HG02885 (cell line): ENCODE measurements at regions not wholly inside any gene's neighbourhood (a gene's known extent, or its start where the extent isn't known, plus 50 kb on each side); places are given as distances from the start of the nearest gene placed in this dataset.
"Not testable (repeated sequence)": the region's sequence is repeated elsewhere in the genome, so short reads cannot be mapped to it uniquely, and the experiment has no call there.

Experiments used
- ATAC-seq: cut with Tn5 transposase; IDR thresholded peaks from one replicate; pipeline ENCODE4 v1.9.1; 2021; ENCODE audit warnings: mild to moderate bottlenecking; ENCODE audit not compliant: unreplicated experiment, poor library complexity

DNA sequence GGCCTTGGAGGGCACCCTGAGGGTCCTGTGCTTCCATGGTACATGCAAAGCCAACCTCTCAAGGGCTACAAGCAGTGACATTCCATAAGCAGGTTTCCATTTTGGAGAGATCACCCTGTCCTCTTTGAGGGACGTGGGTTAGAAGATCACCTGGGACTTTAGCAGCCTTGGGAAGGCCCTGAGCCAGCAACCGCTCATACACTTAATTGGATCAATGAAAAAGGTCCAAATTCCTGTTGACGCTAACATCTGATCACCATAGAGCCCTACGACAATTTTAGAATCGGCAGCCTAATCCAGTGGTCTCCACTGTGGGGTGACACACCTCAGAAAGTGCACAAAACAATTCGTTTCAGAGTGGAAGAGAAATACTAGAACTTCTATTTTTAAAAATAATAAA, 196.0 kb upstream of the NR3C1 start:
- no peak for ATAC-seq

DNA sequence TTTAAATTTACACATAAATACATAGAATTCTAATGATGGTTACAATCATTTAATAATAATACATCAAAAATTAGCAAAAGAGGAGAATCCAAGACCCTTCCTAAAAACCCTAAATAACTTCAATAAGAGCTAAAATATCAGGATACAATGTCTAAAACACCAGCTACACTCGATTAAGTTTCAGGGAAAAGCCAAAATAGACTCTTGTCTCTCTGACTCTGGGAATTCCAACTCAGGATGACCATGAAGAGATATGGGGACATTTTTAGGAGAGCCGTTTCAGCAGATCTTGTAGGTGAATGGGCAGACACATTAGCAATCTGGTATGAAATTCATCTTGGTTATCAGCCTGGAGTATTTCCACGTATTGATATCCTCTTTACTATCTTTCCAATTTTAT, 193.3 kb upstream of the NR3C1 start:
- ATAC-seq, result no peak

DNA sequence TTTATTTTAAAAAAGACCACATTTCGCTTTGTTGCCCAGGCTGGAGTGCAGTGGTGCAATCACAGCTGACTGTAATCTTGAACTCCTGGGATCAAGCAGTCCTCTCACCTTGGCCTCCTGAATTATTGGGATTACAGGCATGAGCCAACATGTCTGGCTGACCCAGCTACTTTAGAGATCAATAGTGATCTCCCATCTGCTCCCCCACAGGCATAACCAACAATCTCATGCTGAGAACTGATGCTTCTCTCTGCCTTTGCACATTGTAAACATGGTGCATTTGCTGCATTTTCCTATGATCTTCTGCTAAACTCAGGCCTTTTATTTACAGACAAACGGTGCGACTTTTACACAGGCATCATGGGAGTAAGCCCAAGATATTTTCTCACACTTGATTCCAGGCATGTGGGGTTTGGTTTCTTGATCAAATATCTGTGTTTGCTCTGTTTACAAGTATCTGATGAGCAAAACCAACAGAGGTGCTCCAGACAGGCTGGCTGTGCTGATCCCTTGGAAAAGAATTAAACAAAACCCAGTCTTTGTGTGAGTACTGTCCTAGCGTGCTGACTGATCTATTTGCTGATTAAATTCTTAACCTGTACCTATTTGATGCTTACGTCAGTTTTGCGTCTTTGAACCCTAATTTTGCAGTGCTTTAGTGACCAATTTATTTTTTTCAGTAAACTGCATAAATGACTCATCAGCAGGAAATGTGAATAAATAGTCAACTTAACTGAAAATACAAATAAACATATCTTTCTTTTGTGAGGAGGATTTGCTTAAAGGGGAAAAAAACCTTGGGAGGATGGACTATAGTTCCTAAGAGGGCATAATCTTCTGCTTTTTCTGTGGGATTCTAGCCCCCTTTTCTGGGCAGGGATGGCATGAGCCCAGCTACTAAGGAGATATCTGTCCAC, 191.7 kb upstream of the NR3C1 start:
- no peak for ATAC-seq

DNA sequence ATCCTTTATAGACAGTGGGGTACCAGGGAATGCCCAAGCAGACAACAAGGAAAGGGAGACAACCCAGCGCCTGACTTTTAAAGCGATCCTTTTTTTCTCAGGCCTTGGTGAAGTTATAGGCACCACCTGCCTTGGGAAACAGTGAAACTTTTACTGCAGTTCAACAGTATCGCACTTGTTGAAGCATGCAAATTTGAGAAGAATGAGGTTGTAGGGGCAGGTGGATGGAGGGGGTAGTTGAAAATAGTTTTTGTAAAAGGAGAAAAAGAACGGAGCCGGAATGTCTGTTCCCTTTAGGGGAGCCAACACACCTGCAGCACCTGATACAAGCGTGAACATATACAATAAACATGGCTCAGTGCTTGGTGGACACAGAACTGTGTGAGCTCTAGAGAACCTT, 190.2 kb upstream of the NR3C1 start:
- no peak for ATAC-seq

DNA sequence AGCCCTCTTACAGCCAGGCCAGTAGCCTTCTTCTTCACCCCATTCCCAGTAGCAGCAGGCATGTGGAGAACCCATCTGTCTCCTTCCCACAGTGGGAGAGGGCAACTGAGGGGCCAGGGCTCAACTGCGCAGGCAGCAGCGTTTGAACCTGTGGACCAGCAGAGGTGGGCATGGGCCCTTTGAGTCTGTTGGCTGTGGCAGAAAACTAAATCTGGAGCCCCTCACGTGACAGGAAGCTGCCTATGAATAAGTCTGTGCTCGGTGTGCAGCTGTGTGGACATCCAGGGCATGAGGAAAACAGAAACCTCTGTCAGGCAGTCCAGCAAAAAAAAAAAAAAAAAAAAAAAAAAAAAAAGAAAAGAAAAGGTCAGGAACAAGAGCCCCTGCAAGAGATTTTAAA, 189.2 kb upstream of the NR3C1 start:
- peak; percentile 81 for ATAC-seq

DNA sequence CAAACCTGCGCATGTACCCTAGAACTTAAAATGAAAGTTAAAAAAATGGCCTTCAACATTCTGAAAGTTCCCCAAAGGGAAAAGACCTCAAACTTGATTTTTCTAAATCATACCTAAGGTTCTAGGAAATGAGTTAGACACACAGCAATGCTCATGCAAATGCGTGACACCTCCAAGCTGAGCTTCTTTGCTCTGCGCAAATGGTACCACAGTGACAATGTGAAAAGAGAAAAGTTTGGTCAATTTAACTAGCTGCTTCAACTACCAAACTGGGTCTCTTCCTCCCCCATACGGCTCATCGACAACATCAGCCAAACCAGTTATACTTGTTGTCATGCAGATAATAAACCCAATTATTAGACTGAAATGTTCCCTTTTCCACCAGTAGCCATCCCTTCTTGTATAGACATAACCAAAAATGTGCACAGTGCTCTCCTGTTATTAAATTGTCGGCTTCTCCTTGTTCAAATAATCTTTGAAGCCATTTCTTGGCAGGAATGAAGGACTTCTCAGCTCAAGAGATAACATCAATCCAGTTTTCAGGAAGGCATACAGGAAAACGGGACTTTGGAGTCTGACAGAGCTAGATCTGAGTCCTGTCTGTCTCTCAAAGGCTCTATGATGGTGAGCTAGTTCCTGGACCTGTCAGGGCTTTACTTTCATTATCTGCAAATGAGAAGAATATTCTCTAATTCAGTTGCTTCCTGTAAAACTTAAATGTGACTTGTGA, 185.6 kb upstream of the NR3C1 start:
- ATAC-seq, result no peak

DNA sequence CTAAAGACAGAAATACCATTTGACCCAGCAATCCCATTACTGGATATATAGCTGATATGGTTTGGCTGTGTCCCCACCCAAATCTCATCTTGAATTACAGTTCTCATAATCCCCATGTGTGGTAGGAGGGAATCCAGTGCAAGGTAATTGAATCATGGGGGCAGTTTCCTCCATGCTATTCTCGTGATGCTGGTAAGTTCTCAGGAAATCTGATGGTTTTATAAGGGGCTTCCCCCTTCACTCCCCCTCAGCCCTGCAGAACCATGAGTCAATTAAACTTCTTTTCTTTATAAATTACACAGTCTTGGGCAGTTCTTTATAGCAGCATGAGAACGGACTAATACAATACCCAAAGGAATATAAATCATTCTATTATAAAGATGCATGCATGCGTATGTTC, 184.6 kb upstream of the NR3C1 start:
- ATAC-seq, result not testable (repeated sequence)

DNA sequence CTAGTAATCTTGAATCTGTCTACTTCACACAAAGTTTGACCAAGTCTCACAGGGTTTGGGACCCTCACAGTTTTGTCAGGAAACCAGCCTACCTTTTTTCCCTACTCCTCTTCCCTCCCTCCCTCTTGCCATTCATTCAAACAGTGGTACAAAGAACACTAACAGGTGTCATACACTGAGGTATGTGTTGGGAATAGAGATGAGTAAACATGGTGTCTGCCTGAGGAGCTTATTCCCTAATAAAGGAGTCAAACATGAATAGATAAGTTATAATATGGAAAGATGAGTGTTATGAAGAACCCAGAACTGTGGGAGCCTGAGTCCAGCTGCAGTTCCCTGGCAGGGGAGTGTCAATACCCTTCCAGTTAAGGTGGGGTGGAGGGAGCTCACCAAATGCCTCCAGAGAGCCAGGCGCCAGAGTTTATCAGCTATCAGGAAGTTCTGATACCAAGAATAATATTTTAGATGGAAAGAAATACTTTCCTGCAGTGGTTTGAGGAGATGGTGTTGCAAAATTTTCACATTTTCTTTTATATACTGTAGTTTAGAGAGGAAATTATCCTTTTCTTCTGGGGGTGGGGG, 183.4 kb upstream of the NR3C1 start:
- no peak for ATAC-seq

DNA sequence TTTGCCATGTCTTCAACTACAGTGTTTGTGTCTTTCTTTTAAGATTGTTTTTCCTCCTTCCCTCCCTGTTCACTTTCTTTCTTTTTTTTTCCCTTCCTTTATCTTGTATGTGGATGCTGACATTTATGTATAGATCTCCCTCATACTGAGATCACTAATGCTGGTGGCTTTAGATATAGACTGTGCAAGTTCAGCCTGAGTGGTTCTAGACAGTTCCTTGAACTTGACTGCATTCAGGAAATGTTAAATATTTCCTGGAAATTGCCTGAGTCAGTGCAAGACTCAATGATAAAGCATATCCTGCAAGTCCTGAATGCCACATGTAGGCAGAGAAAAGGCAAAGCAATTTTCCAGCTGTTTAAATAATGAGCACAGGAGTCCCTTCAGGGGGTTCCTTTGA, 182.5 kb upstream of the NR3C1 start:
- no peak for ATAC-seq

DNA sequence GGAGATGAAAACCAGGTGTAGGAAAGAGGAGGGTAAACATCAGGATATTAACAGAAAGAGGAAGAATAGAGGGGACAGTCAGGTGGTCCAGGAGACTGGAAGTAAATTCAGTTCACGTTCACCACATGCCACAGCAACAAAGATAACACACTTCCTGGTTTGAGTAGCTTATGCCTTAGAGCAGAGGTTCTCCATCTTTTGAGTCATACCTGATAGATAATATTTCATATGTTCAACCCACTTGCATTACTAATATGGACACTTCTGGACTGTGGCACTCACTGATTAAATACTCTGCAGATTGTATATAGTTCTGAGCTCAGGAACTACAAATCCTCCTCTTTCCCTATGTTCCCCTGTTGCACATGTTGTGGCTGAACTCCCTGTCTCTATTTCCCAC, 179.9 kb upstream of the NR3C1 start:
- no peak for ATAC-seq

DNA sequence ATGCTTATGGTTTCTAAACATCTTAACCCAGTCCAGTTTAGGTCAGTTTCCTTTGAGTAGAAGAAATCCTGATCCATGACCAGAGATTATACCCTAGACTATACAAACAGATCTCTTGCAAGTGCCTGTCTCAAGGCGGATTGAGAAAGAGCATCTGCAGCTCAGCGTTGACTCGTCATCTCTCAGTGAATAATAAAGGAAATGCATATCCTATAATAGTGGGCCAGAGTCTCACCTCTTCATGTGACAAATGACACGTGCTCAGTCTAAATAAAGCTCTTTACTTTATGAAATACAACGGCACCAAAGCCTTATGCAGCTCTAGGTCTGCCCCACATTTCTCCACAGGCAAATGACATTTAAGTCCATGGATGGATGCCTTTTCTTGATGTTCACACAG, 179.4 kb upstream of the NR3C1 start:
- peak; percentile 40 for ATAC-seq

DNA sequence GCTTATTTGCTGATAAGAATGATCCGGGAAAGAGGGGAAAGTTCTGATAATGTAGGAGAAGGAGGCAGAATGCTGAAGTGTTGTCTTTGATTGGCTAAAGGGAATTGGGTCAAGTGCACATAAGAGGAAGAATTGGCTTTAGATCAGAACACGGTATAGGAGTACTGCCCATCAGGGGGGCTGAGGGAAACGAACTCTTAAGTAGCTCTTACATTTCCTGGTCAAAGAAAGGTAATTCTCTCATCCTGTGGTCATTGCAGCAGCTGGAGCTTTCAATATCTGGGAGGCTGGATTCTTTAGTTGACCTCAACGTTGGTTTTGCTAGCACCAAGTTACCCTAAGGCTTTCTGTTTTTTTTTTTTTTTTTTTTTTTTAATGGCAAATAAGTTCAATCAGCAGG, 178.7 kb upstream of the NR3C1 start:
- ATAC-seq, result no peak

DNA sequence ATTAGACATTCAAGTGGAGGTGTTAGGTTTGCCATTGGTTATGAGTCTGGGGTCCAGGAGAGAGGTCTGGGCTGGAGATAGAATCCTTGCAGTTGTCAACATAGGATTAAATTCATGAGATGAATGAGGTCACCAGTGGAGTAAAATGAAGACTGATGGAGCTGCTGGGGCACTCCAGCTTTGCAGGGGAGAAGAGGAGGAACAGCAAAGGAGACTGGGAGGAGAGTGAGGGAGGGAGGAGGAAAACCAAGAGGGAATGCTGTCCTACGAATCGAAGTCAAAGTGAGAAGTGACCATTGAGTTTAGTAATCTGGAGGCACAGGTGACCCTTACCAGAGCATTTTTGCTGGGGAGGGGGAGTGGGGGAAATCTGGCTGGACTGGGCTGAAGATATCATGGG, 178.2 kb upstream of the NR3C1 start:
- no peak for ATAC-seq

DNA sequence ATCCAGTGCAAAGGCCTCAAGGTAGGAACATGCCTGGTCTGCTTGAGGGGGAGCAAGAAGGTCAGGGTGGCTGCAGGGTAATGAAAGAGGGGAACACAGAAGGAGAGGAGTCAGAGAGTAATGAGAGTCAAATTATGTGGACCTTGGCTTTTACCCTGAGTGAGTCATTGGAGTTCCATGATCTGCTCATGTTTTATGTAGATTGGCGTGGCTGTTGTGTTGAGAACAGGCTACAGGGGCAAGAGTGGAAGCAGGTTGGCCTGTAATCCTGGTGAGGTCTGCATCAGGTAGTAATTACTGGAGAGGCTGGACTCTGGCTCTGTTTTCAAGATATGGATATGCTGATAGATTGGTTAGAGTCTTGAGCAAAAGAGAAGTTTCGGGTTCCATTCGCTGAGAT, 177.7 kb upstream of the NR3C1 start:
- no peak for ATAC-seq

DNA sequence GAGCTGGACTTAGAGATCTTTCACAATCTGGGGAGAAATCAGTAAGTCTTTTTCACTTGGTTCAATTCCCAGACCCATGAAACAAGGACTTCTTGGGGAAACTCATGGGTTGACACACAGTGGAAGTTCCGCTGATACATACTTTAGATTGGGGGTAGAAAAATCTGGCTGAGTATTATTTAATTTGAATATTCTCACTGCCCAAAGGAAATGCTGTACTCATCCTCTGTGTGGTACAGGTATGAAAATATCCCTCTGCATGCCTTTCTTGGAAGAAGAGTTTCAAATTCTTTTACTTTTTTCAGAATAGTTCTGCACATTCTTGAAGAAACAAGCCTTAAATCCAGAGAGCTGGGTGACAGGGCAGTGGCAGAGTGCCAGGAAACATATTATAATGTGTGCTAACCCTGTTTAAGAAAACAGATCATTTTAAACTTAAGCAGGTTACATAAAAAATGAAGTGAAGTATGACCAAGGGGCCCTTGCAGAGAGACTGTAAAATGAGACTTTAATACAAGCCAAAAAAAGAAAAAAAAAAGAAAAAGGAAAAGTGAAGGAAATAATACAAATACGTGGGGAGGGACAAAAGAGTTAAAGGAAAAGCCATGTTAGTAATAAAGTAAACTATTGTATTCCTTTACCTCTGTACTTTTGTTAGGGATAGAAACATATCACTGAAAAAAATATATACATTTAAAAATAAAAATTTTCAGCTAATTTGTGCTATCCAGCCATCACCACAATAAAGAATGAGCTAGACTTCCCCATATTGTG, 173.4 kb upstream of the NR3C1 start:
- no peak for ATAC-seq

DNA sequence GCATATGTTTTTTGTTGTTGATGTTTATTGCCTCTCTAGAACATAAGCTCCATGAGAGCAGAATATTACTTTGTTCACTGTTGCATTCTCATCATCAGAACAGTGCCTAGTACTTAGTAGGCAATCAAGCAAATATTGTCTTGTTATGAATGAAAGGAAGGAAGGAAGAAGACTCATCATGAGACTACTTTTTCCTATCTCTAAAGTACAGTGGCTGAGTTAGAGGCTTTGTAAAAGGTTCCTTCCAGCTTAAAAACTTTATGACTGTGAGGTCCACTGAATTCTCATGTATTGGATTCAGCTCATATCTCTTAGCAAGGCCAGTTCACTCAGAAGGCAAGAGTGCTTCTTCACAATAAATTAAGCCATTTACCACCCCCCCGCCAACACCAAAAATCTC, 171.8 kb upstream of the NR3C1 start:
- ATAC-seq, result no peak

DNA sequence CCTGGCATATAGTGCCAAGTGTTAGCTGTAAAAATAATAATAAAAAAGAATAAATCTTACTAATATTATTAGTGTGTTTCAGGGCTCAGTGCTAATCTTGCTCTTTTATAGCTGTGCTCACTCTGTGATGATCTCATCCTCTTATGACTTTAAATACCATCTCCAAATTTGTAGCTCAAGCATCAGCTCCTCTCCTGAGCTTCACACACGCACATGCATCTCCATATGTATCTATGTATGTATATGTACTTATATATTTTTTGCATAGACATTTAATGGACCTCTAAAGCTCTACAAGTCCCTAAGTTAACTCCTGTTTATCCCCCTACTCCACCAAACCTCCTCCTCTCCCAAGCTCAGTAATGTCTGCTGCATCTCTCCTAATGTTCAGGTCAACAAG, 170.8 kb upstream of the NR3C1 start:
- no peak for ATAC-seq

DNA sequence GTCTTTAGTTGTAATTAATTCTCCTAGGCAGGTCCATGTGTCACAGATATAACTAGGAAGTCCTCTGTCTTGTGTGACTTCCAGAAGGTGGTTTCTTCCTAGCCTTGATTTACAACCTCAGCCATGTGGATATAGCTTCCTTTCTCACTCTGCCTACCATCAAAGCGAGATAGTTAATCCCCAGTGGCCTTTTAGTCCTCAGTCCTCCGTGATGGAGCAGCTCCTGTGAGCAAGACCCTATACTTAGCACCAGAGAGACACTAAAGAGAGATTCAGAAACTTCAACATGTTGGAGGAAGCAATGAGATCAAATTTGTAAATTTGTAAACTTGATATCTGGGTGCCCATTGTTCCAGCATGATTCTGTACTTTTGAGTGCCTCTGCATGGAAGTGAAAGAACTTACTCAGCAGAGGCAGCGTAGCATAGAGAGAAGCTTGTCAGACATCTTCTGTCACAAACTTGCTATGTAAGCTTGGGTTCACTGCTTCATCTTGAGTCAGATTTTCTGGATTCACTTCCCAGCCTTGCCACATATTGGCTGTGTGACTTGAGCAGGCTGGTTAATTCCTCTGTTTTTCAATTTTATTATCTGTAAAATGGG, 170.2 kb upstream of the NR3C1 start:
- no peak for ATAC-seq

DNA sequence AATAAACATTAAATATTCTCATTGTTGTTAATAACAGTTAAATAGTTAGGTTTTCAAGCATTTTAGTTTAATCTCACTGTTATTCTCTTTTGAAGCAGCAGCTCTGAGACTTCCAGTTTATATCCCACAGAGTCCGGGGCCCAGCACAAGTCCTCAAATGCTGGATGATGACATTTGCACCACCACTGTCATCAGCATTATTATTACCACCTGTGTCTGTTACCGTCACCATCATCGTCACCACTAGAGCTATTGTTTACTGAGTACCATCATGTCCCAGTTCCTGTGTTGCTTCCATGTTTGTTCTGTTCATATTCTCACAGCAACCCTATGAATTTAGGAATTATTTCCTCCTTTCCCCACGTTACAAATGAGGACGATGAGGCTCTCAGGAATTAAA, 169.2 kb upstream of the NR3C1 start:
- no peak for ATAC-seq
